PC-3 (cell line): ENCODE measurements at regions not wholly inside any gene's neighbourhood (a gene's known extent, or its start where the extent isn't known, plus 50 kb on each side); places are given as distances from the start of the nearest gene placed in this dataset.

Experiments
- ATAC-seq: fragments of 200-7000 bp; cut with Tn5 transposase; 2 replicates; pipeline ENCODE4 v1.9.1; 2020; ENCODE audit warnings: mild to moderate bottlenecking, moderate library complexity
- BruUV-seq: library from RNA; stranded (reverse); fragments of 400-500 nt; replicated peaks from 2 replicates; lab custom pipeline; 2021; lab: Mats Ljungman, UMichigan
- CTCF ChIA-PET: fragments of 300-600 bp; sonication (Branson Sonifier 250); formaldehyde crosslinking; loops from one replicate; lab custom pipeline; 2022; ENCODE audit warnings: antibody characterized with exemption; lab: Charles Lee
- POLR2A ChIA-PET: fragments of 300-600 bp; sonication (Branson Sonifier 250); formaldehyde crosslinking; loops from one replicate; lab custom pipeline; 2022; ENCODE audit warnings: antibody characterized with exemption; ENCODE audit not compliant: unreplicated experiment; lab: Charles Lee
- DNase-seq: peaks from one replicate; pipeline ENCODE4 v3.0.0-alpha.2; 2015
- H2AFZ ChIP-seq: fragments of 300-600 bp; sonication (generic); 2 replicates; pipeline ENCODE4 v1.6.0; 2016; ENCODE audit warnings: antibody characterized with exemption, low read length
- H3F3A ChIP-seq: fragments of 300-600 bp; sonication (generic); one replicate; pipeline ENCODE4 v1.6.0; 2017; ENCODE audit warnings: antibody characterized with exemption, low read length, control low read depth, mild to moderate bottlenecking; ENCODE audit not compliant: unreplicated experiment
- H3K27ac ChIP-seq: fragments of 300-600 bp; sonication (generic); 2 replicates; pipeline ENCODE4 v1.5.1; 2016; ENCODE audit warnings: mild to moderate bottlenecking, low read length
- H3K27me3 ChIP-seq: fragments of 300-600 bp; sonication (generic); 2 replicates; pipeline ENCODE4 v1.6.1; 2016; ENCODE audit warnings: low read length, mixed read lengths
- H3K36me3 ChIP-seq: fragments of 300-600 bp; sonication (generic); 2 replicates; pipeline ENCODE4 v1.6.1; 2016; ENCODE audit warnings: low read depth, mixed run types, low read length, mixed read lengths
- H3K4me1 ChIP-seq: fragments of 300-600 bp; sonication (generic); 2 replicates; pipeline ENCODE4 v1.5.1; 2016; ENCODE audit warnings: low read length; ENCODE audit not compliant: insufficient read depth
- H3K4me2 ChIP-seq: fragments of 300-600 bp; sonication (generic); 2 replicates; pipeline ENCODE4 v1.6.0; 2016; ENCODE audit warnings: low read length
- H3K4me3 ChIP-seq: fragments of 300-600 bp; sonication (generic); 2 replicates; pipeline ENCODE4 v1.5.1; 2016; ENCODE audit warnings: mild to moderate bottlenecking, low read length, mixed read lengths
- H3K79me2 ChIP-seq: fragments of 300-600 bp; sonication (generic); 2 replicates; pipeline ENCODE4 v1.6.1; 2017; ENCODE audit warnings: low read length, mixed read lengths
- H3K9ac ChIP-seq: fragments of 300-600 bp; sonication (generic); 2 replicates; pipeline ENCODE4 v1.6.0; 2016; ENCODE audit warnings: mild to moderate bottlenecking, low read length
- H3K9me2 ChIP-seq: fragments of 300-600 bp; sonication (generic); replicated peaks from 2 replicates; pipeline ENCODE4 v1.6.1; 2016; ENCODE audit warnings: mixed run types, low read length, mixed read lengths
- H3K9me3 ChIP-seq: fragments of 300-600 bp; sonication (generic); 2 replicates; pipeline ENCODE4 v1.6.1; 2016; ENCODE audit warnings: low read length, mixed read lengths
- H4K20me1 ChIP-seq: fragments of 300-600 bp; sonication (generic); 2 replicates; pipeline ENCODE4 v1.6.1; 2016; ENCODE audit warnings: low read length, mixed read lengths
- EZH2 ChIP-seq: fragments of 300-600 bp; sonication (generic); IDR thresholded peaks from one replicate; pipeline ENCODE4 v1.6.1; 2017; ENCODE audit warnings: antibody characterized with exemption, mild to moderate bottlenecking, low read length; ENCODE audit not compliant: unreplicated experiment
- EZH2phosphoT487 ChIP-seq: fragments of 300-600 bp; sonication (generic); IDR thresholded peaks from 2 replicates; pipeline ENCODE4 v1.6.1; 2018; ENCODE audit warnings: mild to moderate bottlenecking, antibody characterized with exemption, low read length, borderline replicate concordance
- intact Hi-C: fragments of 100-400 bp; cut with micrococcal nuclease; formaldehyde crosslinking; loops from 2 replicates; pipeline ENCODE4 v1.9.0; 2023
- TF ChIP-seq, protein P1 (sequence below): fragments of 300-600 bp; sonication (generic); conservative IDR thresholded peaks from 2 replicates; pipeline ENCODE4 v1.5.1; 2017; ENCODE audit warnings: antibody characterized with exemption, low read depth, mild to moderate bottlenecking, low read length

DNA sequence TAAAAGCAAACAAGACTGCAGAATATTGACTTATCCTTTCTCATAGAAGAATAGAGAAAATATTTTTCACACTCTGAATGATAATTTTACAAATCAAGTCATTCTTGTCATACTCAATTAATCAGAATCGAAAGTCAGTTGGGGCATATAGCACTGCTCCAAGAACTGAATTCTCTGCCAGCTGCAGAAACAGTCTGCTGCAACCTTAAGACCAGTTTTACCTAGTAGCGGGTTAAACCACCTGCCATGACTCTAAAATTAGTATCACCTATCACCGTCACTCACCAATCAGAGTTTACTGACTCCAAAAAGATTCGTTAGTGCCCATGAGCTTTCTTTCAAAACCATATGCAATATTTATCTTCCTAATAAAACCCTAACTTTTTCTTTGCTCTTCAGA lies 429.0 kb upstream of the GRM3 start:
- no peaks in the 10 kb centered on the region for H3K4me1 ChIP-seq
- ChIA-PET CTCF (no interaction called here), POLR2A (no interaction called here)
- no peak for ATAC-seq
- H3K9me3 ChIP-seq, result no peaks in the 10 kb centered on the region
- intact Hi-C loops, result no loop called here
- no peaks in the 10 kb centered on the region for H3K27me3 ChIP-seq
- H4K20me1 ChIP-seq, result no peaks in the 10 kb centered on the region
- BruUV-seq, result no TSS peak
- no peaks in the 10 kb centered on the region for H3F3A ChIP-seq
- H3K4me3 ChIP-seq, result no peak overlapping the region
- no peaks in the 10 kb centered on the region for H3K79me2 ChIP-seq
- H3K9ac ChIP-seq, result no peak overlapping the region
- no peak for TF ChIP-seq EZH2
- TF ChIP-seq, protein P1, sequence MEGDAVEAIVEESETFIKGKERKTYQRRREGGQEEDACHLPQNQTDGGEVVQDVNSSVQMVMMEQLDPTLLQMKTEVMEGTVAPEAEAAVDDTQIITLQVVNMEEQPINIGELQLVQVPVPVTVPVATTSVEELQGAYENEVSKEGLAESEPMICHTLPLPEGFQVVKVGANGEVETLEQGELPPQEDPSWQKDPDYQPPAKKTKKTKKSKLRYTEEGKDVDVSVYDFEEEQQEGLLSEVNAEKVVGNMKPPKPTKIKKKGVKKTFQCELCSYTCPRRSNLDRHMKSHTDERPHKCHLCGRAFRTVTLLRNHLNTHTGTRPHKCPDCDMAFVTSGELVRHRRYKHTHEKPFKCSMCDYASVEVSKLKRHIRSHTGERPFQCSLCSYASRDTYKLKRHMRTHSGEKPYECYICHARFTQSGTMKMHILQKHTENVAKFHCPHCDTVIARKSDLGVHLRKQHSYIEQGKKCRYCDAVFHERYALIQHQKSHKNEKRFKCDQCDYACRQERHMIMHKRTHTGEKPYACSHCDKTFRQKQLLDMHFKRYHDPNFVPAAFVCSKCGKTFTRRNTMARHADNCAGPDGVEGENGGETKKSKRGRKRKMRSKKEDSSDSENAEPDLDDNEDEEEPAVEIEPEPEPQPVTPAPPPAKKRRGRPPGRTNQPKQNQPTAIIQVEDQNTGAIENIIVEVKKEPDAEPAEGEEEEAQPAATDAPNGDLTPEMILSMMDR, result no peak
- TF ChIP-seq EZH2phosphoT487, result no peak
- H3K4me2 ChIP-seq, result no peak overlapping the region
- H2AFZ ChIP-seq, result no peak overlapping the region
- DNase-seq, result no peak
- H3K27ac ChIP-seq, result no peak overlapping the region
- no peaks in the 10 kb centered on the region for H3K36me3 ChIP-seq
- no peaks in the 10 kb centered on the region for H3K9me2 ChIP-seq

DNA sequence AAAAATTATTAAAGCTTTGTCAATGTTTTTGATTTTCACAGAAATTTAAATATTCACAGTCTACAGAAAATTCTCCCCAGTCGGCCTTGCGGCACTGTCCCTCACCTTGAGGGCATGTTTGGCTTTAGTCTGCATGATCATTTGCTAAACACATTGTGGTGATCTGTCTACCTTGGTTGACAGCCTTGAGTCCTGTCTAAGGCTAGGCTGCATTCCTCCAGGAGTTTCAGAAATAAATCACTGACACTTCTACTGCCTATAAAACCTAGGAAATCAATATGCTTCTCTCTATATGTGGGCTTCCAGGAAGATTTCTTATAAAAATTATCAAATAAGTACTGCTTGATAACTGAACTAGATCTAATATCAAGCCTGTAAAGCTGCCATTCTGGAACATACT lies 430.7 kb upstream of the GRM3 start:
- ChIA-PET CTCF (no interaction called here), POLR2A (no interaction called here)
- TF ChIP-seq EZH2 (no peak), EZH2phosphoT487 (no peak)
- TF ChIP-seq, protein P1, result no peak
- H4K20me1 ChIP-seq, result no peaks in the 10 kb centered on the region
- no TSS peak for BruUV-seq
- H3K9me3 ChIP-seq, result no peaks in the 10 kb centered on the region
- no peaks in the 10 kb centered on the region for H3F3A ChIP-seq
- H2AFZ ChIP-seq, result no peak overlapping the region
- no peaks in the 10 kb centered on the region for H3K27me3 ChIP-seq
- no peaks in the 10 kb centered on the region for H3K79me2 ChIP-seq
- no peak overlapping the region for H3K9ac ChIP-seq
- no peaks in the 10 kb centered on the region for H3K4me1 ChIP-seq
- H3K27ac ChIP-seq, result no peak overlapping the region
- intact Hi-C loops, result no loop called here
- no peaks in the 10 kb centered on the region for H3K36me3 ChIP-seq
- no peak for ATAC-seq
- no peak for DNase-seq
- no peaks in the 10 kb centered on the region for H3K9me2 ChIP-seq
- H3K4me2 ChIP-seq, result no peak overlapping the region
- no peak overlapping the region for H3K4me3 ChIP-seq

DNA sequence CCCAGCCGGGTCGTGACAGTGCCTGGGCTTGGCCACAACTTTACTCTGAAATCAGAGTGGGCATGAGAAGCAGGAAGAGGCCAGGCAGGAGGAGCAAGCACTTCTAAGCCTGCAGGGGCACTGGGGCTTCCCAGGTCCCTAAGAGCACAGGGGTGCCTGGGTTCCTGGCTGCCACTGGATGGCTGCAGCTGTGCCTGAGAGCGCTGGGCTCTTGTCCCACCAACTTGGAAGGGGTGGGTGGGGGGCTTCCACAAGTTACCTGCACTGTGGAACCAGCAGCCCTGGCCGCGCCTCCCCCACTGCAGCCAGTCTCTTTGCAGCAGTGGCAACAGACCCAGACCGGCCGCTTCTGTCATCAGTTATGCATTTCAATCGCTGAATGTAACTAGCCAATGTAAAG lies 434.7 kb upstream of the GRM3 start:
- no peak overlapping the region for H3K27ac ChIP-seq
- H2AFZ ChIP-seq, result no peak overlapping the region
- H3K4me2 ChIP-seq, result no peak overlapping the region
- DNase-seq (no peak), ATAC-seq (no peak)
- TF ChIP-seq, protein P1, result no peak
- TF ChIP-seq EZH2phosphoT487 (no peak), EZH2 (no peak)
- H3K9ac ChIP-seq, result no peak overlapping the region
- no peaks in the 10 kb centered on the region for H3K79me2 ChIP-seq
- intact Hi-C loops, result no loop called here
- ChIA-PET CTCF (no interaction called here), POLR2A (no interaction called here)
- H3K9me2 ChIP-seq, result no peaks in the 10 kb centered on the region
- no TSS peak for BruUV-seq
- H3K9me3 ChIP-seq, result no peaks in the 10 kb centered on the region
- no peaks in the 10 kb centered on the region for H3K27me3 ChIP-seq
- H3K36me3 ChIP-seq, result no peaks in the 10 kb centered on the region
- no peaks in the 10 kb centered on the region for H3F3A ChIP-seq
- H3K4me3 ChIP-seq, result no peak overlapping the region
- no peaks in the 10 kb centered on the region for H4K20me1 ChIP-seq
- no peaks in the 10 kb centered on the region for H3K4me1 ChIP-seq
